GM12875 (cell line): ENCODE measurements at regions not wholly inside any gene's neighbourhood (a gene's known extent, or its start where the extent isn't known, plus 50 kb on each side); places are given as distances from the start of the nearest gene placed in this dataset.

Experiments used
- H3K4me3 ChIP-seq: one replicate; pipeline ENCODE4 v1.5.1; 2011; ENCODE audit warnings: low read depth, low read length, control low read depth
- CTCF ChIP-seq: IDR thresholded peaks from 2 replicates; pipeline ENCODE4 v1.5.1; 2011; ENCODE audit warnings: low read depth, mild to moderate bottlenecking, control low read depth, inconsistent platforms, low read length, moderate library complexity, borderline replicate concordance; ENCODE audit not compliant: insufficient read depth

- no peak overlapping the region for H3K4me3 ChIP-seq
- TF ChIP-seq CTCF, result no peak
These were observed 102.2 kb upstream of the PLPPR1 start for GRCh38 chr9:100926366-100926765.

- TF ChIP-seq CTCF, result no peak
- no peak overlapping the region for H3K4me3 ChIP-seq
These were observed 100.8 kb upstream of the PLPPR1 start for GRCh38 chr9:100927763-100928162.

GRCh38 chr9:100933656-100934055 is 94.9 kb upstream of the PLPPR1 start:
- no peak overlapping the region for H3K4me3 ChIP-seq
- TF ChIP-seq CTCF, result no peak

GRCh38 chr9:100937382-100937781 is 91.1 kb upstream of the PLPPR1 start:
- no peak overlapping the region for H3K4me3 ChIP-seq
- no peak for TF ChIP-seq CTCF

- TF ChIP-seq CTCF, result no peak
- no peak overlapping the region for H3K4me3 ChIP-seq
These were observed 90.0 kb upstream of the PLPPR1 start for GRCh38 chr9:100938507-100938906.

- TF ChIP-seq CTCF, result no peak
- H3K4me3 ChIP-seq, result no peak overlapping the region
These were observed 88.9 kb upstream of the PLPPR1 start for GRCh38 chr9:100939636-100940035.

GRCh38 chr9:100959226-100959625 is 69.3 kb upstream of the PLPPR1 start:
- TF ChIP-seq CTCF, result no peak

More at GRCh38 chr9:100959226-100959625, 69.3 kb upstream of the PLPPR1 start:
- H3K4me3 ChIP-seq, result no peak overlapping the region
